ENCODE measurements at regions not wholly inside any gene's neighbourhood (a gene's known extent, or its start where the extent isn't known, plus 50 kb on each side); places are given as distances from the start of the nearest gene placed in this dataset.

DNA sequence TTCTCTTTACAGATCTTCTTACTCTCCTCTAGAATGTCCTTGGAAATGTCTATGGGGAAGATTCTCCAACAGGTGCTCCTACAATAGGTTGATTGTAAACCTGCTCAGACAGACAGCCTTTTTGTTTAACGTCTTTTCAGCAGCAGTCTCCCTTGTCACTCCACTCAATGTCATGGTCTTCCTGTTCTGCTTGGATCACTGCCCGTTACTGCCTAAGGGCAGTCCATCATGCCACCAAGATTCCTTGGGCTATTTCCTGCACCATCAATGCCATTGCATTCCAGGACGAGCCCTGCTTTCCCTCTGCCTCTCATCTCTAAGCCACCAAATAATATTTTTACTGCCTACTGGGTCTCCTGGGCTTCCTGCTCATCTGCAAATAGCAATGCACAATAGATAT is 97.4 kb upstream of the GALNT5 start:
- TF ChIP-seq CTCF (conservative IDR thresholded peaks at IDR 0.05; ENCODE audit: low read depth, low read length): no peak
- H3K27me3 ChIP-seq (ENCODE audit: insufficient read depth, low read depth): no peaks in the 10 kb centered on the region
- no peak overlapping the region for H3K4me3 ChIP-seq (IDR thresholded peaks at IDR 0.05; ENCODE audit: insufficient read depth, low read depth, low read length)
- H3K9ac ChIP-seq: no peak overlapping the region
- H2AFZ ChIP-seq (ENCODE audit: low read depth): no peak overlapping the region
- no peaks in the 10 kb centered on the region for H3K79me2 ChIP-seq (ENCODE audit: insufficient read depth, low read depth)
- no peaks in the 10 kb centered on the region for H4K20me1 ChIP-seq (ENCODE audit: insufficient read depth)
- no peak overlapping the region for H3K4me2 ChIP-seq
- H3K4me1 ChIP-seq (ENCODE audit: low read depth, poor library complexity, severe bottlenecking): peaks cover 2% of the 10 kb centered on the region
- H3K36me3 ChIP-seq (ENCODE audit: insufficient read depth): no peaks in the 10 kb centered on the region
- no peak overlapping the region for H3K27ac ChIP-seq

- TF ChIP-seq CTCF (conservative IDR thresholded peaks at IDR 0.05; ENCODE audit: low read depth, low read length): no peak
- no peak overlapping the region for H2AFZ ChIP-seq (ENCODE audit: low read depth)
- H4K20me1 ChIP-seq (ENCODE audit: insufficient read depth): no peaks in the 10 kb centered on the region
- no peak overlapping the region for H3K4me3 ChIP-seq (IDR thresholded peaks at IDR 0.05; ENCODE audit: insufficient read depth, low read depth, low read length)
- no peak overlapping the region for H3K27ac ChIP-seq
- no peaks in the 10 kb centered on the region for H3K36me3 ChIP-seq (ENCODE audit: insufficient read depth)
- no peak overlapping the region for H3K9ac ChIP-seq
- H3K4me1 ChIP-seq (ENCODE audit: low read depth, poor library complexity, severe bottlenecking): peaks cover 23% of the 10 kb centered on the region
- H3K27me3 ChIP-seq (ENCODE audit: insufficient read depth, low read depth): no peaks in the 10 kb centered on the region
- no peaks in the 10 kb centered on the region for H3K79me2 ChIP-seq (ENCODE audit: insufficient read depth, low read depth)
- H3K4me2 ChIP-seq: no peak overlapping the region
Measured at GRCh38 chr2:157164370-157164769, 93.1 kb upstream of the GALNT5 start.

DNA sequence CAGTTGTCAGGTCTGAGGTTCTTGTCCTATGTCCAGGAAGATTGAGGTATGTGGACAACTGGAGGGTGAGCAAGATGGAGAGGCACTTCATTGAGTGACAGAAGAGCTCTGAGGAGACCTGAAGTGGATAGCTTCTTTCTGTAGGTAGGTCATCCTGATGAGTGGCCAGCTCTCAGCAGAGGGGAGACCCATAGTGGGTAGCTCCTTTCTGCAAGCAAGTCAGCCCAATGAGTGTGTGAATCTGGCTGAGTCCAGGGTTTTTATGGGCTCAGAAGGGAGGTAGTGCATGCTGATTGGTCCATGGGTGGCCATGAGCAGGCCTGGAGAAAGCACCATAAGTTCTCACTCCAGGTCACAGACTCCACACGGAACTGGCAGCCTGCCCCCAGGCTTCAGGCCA is 92.6 kb upstream of the GALNT5 start:
- H3K4me3 ChIP-seq (IDR thresholded peaks at IDR 0.05; ENCODE audit: insufficient read depth, low read depth, low read length): no peak overlapping the region
- TF ChIP-seq CTCF (conservative IDR thresholded peaks at IDR 0.05; ENCODE audit: low read depth, low read length): no peak

DNA sequence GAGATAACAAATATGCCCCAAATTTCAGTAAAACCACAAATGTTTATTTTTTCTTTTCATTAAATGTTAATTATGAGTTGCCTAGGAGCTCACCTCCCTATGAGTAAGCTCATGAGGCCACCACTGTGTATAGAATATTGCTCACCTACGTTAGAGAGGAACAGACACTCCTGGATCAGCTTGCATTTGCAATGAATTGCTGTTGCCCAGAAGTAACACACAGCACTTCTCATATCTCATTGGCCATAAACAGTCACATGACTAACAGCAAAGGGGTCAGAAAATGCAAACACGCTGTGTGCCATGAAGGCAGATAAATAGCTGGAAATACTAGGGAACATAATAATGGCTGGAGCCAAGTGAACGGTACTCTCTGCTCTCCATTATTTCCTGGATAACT is 89.0 kb upstream of the GALNT5 start:
- no peaks in the 10 kb centered on the region for H3K27me3 ChIP-seq (ENCODE audit: insufficient read depth, low read depth)
- no peak overlapping the region for H3K4me3 ChIP-seq (IDR thresholded peaks at IDR 0.05; ENCODE audit: insufficient read depth, low read depth, low read length)
- no peak overlapping the region for H3K27ac ChIP-seq
- H3K79me2 ChIP-seq (ENCODE audit: insufficient read depth, low read depth): no peaks in the 10 kb centered on the region
- no peak overlapping the region for H3K4me2 ChIP-seq
- no peak for TF ChIP-seq CTCF (conservative IDR thresholded peaks at IDR 0.05; ENCODE audit: low read depth, low read length)
- no peaks in the 10 kb centered on the region for H3K36me3 ChIP-seq (ENCODE audit: insufficient read depth)
- H3K4me1 ChIP-seq (ENCODE audit: low read depth, poor library complexity, severe bottlenecking): peaks cover 23% of the 10 kb centered on the region
- H2AFZ ChIP-seq (ENCODE audit: low read depth): no peak overlapping the region
- no peaks in the 10 kb centered on the region for H4K20me1 ChIP-seq (ENCODE audit: insufficient read depth)
- H3K9ac ChIP-seq: no peak overlapping the region

More for the DNA sequence above, 92.6 kb upstream of the GALNT5 start:
- no peak overlapping the region for H2AFZ ChIP-seq (ENCODE audit: low read depth)
- H3K27ac ChIP-seq: no peak overlapping the region
- H3K9ac ChIP-seq: no peak overlapping the region
- no peaks in the 10 kb centered on the region for H3K36me3 ChIP-seq (ENCODE audit: insufficient read depth)
- no peaks in the 10 kb centered on the region for H3K27me3 ChIP-seq (ENCODE audit: insufficient read depth, low read depth)
- H4K20me1 ChIP-seq (ENCODE audit: insufficient read depth): no peaks in the 10 kb centered on the region
- H3K4me1 ChIP-seq (ENCODE audit: low read depth, poor library complexity, severe bottlenecking): peaks cover 23% of the 10 kb centered on the region
- no peak overlapping the region for H3K4me2 ChIP-seq
- no peaks in the 10 kb centered on the region for H3K79me2 ChIP-seq (ENCODE audit: insufficient read depth, low read depth)

Measured in KMS-11 (cell line).